ENCODE measurements at regions not wholly inside any gene's neighbourhood (a gene's known extent, or its start where the extent isn't known, plus 50 kb on each side); places are given as distances from the start of the nearest gene placed in this dataset.
"Not testable (repeated sequence)": the region's sequence is repeated elsewhere in the genome, so short reads cannot be mapped to it uniquely, and the experiment has no call there.

DNA sequence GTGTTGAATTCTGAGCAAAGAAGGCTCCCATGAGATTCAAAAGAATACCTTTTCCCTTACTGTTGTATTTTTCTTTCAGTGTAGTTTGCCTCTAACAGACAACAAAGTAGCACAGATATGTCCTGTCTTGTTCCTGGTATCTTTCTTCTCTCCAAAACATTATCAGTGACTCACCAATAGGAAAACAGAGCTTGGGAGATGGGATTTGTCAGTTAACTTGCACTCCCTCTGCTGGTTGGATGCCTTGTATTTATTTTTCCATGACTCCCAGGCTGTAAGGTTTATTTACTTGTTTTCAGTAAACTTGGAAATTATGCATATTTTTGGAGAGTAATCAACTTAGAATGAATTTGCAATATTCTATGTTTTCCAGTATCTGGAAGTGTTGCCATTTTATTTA, 129.7 kb downstream of the SAMD9 start:
- in situ Hi-C loops (cut with MboI; ENCODE audit: low pct_unique_long_range_greater_than_20kb, low sequenced_read_pairs): no loop called here
- DNase-seq: peak; percentile 28

DNA sequence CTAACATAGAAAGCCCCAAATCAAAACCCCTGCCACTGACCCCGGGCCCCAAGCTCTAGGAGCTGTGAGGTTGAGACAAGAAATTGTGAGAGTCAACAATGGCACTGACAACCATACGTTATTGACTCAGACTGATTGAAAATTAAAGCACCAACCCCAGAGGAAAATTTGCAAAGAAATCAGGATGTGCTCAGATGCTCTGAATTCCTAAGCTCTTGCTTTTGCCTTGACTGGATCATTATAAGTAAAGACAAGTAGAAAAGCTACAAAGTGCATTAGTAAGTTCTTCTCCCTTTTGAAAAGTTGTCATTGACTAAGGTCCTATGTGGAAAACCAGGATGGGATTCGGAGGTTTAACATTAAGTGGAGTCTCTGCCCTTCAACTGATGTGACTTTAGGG, 130.2 kb downstream of the SAMD9 start:
- in situ Hi-C loops (cut with MboI; ENCODE audit: low pct_unique_long_range_greater_than_20kb, low sequenced_read_pairs): no loop called here
- DNase-seq: no peak

DNA sequence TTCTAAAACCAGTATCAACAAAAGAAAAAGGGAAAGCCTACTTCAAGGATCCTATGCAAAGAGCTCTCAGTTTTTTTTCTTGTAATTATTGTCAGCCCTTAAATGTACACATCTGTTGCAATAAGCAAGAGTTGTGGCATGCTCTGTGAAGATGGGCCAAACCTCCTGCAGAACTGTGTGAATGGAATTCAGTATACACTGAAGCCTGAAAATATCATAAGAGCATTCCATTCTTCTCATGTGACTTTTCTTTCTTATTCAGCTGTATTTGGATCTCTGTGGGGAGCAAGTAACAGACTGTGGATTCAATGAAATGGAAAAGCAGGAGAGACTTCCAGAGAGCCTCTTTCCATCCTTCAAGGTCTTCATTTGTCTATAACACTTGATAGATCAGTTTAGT, 130.7 kb downstream of the SAMD9 start:
- DNase-seq: no peak
- in situ Hi-C loops (cut with MboI; ENCODE audit: low pct_unique_long_range_greater_than_20kb, low sequenced_read_pairs): no loop called here

DNA sequence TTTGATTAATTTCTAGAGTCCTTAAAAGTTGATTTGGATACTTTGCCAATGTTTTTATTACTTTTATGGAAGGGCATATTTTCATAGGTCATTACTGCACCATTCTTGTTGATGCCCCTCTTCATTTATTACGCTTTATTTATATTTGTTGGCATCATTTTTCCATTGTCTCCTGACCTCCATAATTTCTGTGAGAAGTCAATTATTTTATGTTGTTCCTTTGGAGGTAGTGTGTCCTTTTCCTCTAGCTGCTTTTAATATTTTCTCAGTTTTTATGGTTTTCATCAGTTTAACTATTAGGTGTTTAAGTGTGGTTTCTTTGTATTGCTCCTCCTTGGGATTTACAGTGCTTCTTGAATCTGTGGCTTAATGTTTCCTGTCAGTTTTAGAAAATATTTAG, 134.9 kb downstream of the SAMD9 start:
- in situ Hi-C loops (cut with MboI; ENCODE audit: low pct_unique_long_range_greater_than_20kb, low sequenced_read_pairs): no loop called here
- no peak for DNase-seq

DNA sequence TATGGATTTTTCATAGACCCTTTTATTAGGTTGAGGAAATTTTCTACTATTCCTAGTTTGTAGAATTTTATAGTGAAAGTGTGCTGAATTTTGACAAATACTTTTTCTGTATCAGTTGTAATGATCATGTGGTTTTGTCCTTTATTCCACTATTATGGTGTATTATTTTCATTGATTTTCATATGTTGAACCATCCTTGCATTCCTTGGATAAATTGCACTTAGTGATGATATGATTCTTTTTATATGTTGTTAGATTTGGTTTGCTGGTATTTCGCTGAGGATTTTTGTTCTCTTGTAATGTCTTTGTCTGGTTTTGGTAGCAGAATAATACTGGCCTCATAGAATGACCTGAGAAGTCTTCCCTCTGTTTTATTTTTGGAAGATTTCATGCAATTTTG, 140.6 kb upstream of the CDK6 start:
- in situ Hi-C loops (cut with MboI; ENCODE audit: low pct_unique_long_range_greater_than_20kb, low sequenced_read_pairs): no loop called here

DNA sequence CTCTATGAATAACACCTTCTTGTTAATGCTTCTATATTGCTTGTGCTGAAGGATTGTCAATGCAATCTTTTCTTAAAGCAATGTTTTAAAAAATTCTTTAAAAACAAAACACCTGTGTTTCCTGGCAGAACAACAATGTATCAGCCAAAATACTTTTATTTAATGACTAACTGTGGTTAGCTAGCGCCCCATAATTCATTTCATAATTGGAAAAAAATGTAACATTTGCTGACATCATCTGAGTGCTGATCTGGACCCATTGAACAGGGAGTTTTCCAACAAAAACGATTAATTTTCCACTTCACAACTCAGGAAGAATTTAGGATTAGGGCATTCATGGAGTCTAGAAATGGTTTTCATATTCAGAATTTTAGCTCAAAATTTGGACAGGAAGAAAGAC, 137.6 kb upstream of the CDK6 start:
- in situ Hi-C loops (cut with MboI; ENCODE audit: low pct_unique_long_range_greater_than_20kb, low sequenced_read_pairs): no loop called here

More for the DNA sequence above, 140.6 kb upstream of the CDK6 start:
- DNase-seq: no peak

DNA sequence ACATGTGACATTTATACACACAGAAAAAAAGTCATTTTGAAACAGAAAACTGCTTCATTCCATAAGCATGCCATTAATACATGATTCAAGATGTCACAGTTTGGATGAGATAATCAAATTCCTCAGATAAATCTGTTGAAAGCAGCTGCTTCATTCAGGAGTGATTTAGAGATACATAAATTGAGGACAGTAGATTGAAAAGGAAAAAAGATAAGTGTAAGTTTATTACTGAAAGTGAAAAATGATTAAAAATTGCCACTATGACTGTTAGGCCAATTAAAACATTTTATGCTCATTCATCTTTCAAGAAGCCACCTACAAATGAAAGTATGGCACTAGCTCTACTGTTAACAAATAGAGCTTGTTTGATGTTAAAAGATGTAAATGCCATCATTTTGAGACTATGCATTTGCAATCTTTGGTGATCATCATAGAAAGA, 136.9 kb upstream of the CDK6 start:
- DNase-seq: no peak
- in situ Hi-C loops (cut with MboI; ENCODE audit: low pct_unique_long_range_greater_than_20kb, low sequenced_read_pairs): no loop called here

More for the DNA sequence above, 137.6 kb upstream of the CDK6 start:
- no peak for DNase-seq

DNA sequence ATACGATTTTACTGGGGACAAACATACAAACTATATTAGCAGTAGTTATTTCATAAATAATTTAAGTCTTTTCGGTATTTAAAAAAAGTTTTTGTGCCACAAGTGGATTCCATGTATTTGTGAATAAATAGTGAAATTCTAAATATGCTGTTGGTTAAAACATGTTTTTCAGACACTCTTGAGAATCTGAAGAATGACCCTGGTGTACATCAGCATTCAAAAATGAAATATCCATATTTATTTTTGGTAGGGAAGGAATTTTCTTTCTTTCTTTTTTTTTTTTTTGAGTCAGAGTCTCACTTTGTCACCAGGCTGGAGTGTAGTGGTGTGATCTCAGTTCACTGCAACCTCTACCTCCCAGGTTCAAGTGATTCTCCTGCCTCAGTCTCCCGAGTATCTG, 136.1 kb upstream of the CDK6 start:
- in situ Hi-C loops (cut with MboI; ENCODE audit: low pct_unique_long_range_greater_than_20kb, low sequenced_read_pairs): no loop called here
- no peak for DNase-seq

DNA sequence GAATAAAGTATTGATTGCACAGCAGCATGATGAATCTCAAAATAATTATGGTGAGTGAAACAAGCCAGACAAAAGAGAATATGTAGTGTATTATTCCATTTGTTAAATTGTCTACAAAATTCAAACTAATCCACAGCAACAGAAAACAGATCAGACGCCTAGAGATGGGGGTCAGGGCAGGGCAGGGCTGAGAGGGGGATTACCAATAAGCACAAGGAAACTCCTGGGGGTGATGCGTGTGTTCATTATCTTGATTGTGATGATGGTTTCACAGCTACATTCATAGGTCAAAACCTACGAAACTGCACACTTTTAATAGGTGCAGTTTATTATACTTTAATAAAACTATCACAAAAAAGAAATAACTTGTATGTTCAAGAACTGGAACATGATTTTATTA, 132.7 kb upstream of the CDK6 start:
- DNase-seq: no peak
- in situ Hi-C loops (cut with MboI; ENCODE audit: low pct_unique_long_range_greater_than_20kb, low sequenced_read_pairs): no loop called here

DNA sequence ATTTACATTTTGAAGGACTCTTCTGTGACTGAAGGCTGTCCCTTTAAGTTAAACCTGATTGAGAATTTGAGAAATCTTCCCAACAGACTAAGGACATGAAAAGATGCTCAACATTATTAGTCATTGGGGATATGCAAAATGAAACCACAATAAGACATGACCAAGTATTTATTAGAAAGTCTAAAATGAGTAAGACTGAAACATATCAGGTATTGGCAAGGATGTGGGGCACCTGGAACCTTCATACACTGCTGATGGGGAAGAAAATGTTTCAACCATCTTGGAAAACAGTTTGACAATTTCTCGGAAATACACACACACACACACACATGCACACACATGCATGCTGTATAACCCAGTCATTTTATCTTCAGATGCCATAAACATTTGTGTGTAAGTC, 132.1 kb upstream of the CDK6 start:
- in situ Hi-C loops (cut with MboI; ENCODE audit: low pct_unique_long_range_greater_than_20kb, low sequenced_read_pairs): no loop called here
- DNase-seq: no peak

DNA sequence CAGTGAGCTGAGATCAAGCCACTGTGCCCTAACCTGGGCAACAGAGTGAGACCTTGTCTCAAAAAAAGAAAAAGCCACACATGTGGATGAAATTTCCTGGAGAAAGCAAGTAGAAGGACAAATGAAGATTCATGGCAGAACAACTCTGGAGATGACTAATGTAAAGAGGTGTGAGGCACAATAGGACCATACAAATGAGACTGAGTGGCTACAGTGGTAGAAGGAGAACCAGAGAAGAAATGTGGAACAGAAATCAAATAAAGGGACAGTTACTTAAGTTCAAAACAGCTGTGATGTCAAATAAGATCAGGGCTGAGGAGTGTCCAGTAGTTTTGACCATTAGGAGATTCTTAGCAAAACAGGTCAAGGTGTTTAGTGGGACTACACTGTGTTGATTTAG, 130.9 kb upstream of the CDK6 start:
- no peak for DNase-seq
- in situ Hi-C loops (cut with MboI; ENCODE audit: low pct_unique_long_range_greater_than_20kb, low sequenced_read_pairs): no loop called here

DNA sequence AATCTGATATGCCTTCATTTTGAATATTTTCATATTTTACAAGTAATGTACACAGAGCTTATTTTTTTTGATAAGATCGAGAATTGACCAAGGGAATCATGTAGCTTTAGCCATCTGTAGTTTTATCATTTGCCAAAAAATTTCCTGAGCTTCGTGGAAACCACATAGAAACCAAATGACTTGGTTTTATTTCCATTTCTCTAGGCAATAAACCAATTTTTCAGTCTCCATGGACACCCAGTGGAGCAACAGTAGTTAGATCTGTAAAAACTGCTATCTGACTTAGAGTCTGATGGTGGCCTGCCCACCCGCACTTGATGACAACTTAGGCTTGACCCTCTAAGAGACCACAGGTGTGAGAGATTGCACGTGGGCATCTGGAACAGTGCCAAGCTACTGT, 127.8 kb upstream of the CDK6 start:
- DNase-seq: no peak
- in situ Hi-C loops (cut with MboI; ENCODE audit: low pct_unique_long_range_greater_than_20kb, low sequenced_read_pairs): no loop called here

DNA sequence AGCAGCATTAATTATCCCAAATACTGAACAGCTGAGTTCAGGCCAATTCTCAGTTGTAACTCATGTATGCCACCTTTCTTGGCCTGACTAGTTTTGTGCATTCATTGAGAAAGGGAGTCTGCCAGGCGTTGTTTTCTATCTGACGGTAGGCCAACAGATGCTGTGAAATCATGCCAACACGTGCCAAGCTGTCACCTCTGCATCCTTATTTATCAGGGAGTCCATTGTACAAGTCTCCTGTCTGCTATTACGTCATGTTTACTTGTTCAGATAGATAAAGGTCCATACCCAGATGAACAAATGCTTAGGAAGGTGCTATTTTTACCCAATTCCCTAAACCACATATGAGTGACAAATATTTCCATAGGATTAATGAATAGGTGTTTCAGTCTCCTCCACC, 127.2 kb upstream of the CDK6 start:
- no peak for DNase-seq
- in situ Hi-C loops (cut with MboI; ENCODE audit: low pct_unique_long_range_greater_than_20kb, low sequenced_read_pairs): no loop called here

DNA sequence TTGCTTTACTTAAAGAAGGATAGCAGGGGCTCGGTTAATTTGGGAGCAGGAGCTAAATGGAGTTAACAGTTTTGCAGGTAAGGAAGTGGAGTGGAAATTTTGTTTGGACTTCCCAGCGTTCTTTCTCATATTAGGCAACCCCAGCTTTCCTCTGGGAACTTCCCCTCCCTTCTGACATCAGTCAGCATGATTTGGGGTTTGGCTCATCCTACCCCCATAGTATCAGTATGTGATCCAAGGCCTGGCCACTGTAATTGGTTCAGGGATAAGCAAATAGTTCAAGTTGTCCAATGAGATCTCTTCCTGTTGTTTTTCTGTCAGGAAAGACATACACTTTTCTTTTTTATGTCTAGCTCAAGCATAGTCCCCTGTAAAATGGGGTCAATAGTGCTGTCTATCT, 125.6 kb upstream of the CDK6 start:
- no peak for DNase-seq
- in situ Hi-C loops (cut with MboI; ENCODE audit: low pct_unique_long_range_greater_than_20kb, low sequenced_read_pairs): no loop called here

DNA sequence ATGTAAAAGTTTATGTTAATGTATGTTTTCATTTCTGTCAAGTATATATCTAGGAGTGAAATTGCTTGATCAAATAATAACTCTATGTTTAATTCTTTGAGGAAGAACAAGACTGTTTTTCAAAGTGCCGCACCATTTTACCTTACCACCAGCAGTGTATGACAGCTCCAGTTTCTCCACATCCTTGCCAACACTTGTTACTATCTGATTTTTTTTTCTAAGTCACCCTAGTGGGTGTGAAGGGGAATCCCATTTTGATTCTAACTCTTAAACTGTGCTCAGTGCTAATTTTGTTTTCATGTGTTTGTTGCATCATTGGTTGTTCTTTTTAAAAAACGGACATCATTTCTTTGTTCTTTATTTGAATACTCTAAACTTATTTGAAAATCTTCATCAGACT, 120.2 kb upstream of the CDK6 start:
- in situ Hi-C loops (cut with MboI; ENCODE audit: low pct_unique_long_range_greater_than_20kb, low sequenced_read_pairs): no loop called here
- no peak for DNase-seq

DNA sequence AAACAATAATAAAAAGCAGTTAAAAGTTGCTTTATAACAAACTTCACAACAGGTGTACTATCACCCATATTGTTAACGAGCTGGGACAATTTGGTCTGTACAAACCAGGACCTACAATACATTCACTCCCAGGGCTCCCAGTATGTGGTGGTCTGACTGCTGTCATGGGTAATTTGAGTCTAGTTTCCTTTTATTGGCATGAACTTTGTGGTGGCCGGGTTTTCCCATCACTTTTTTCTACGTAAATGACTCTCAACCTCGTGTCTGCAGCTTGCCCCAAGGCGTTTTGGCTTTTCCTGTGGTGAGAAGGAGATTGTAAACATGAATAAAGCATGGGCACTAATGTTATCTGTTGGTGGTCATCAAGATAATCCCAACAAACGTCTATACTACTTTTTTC, 118.7 kb upstream of the CDK6 start:
- no peak for DNase-seq
- in situ Hi-C loops (cut with MboI; ENCODE audit: low pct_unique_long_range_greater_than_20kb, low sequenced_read_pairs): no loop called here

DNA sequence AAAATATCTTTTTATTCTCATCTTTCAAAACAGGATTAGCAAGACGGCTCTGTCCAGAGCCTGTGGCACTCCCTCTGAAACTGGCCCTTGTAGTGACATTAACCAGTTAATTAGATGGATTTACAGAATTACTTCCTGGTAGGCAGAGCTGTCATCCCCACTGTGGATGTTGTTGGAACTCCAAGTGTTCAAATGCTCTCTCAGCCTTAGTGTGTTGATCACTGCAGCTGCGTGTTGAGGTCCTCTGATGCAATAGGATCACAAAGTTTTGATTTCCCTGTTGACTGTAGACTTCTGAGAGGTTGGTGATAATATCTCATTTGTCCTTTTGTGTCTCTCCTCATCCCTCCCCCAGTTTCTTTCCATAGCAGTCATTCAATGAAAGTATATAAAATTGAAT, 117.3 kb upstream of the CDK6 start:
- no peak for DNase-seq
- in situ Hi-C loops (cut with MboI; ENCODE audit: low pct_unique_long_range_greater_than_20kb, low sequenced_read_pairs): no loop called here

DNA sequence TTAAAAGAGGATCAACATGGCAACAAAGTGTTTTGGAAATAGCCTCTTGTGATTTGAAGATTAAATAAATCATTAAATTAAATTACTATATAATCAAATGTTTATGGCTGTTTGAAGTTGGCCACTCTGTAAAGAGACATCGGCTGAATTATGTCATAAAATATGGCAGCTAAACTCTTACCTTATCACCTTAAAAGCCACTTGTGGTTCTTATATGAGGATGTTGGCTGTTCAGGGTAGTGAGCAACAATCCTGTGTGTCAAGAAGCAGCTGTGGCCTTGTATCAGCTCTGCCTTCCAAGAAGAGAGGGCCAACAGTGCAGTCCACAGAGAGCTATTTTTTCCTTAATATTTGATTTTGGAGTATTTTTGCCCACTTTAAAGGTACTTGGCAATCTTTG, 113.4 kb upstream of the CDK6 start:
- DNase-seq: no peak
- in situ Hi-C loops (cut with MboI; ENCODE audit: low pct_unique_long_range_greater_than_20kb, low sequenced_read_pairs): no loop called here

DNA sequence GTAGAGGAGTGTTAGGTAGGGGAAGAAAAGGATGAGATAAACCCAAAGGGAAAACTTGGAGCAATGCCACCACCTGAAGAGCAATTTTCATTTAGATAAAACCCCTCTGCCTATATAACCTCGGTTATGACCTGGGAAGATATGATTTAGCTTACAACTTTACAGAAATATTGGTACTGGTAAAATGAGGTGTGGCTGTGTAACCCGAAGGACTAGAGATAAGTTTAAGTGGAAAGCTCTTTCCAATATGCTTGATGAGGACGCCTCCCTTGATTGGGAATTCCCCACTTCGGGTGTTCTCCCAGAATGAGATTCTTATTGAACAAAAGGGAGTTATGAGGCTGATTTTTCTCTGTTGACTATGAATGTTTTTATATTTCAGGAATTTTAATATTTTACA, 109.5 kb upstream of the CDK6 start:
- in situ Hi-C loops (cut with MboI; ENCODE audit: low pct_unique_long_range_greater_than_20kb, low sequenced_read_pairs): no loop called here

DNA sequence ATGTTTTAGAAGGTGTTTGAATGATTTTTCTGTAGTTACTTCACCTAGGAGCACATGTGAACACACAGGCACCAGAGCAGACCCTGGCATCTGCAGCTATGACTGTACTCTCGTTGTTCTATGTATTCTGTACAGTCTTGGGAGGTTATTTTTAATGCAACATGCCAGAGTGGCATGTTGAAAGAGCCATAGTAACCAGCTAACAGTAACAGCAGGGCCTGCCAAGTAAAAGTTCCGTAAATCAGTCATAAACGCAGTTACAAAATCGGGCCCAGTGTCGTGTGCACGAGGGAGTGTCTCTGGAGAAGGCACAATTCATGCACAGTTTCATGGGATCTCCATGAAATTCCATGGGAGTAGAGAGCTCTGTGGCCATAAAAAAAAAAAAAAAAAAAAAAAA, 108.3 kb upstream of the CDK6 start:
- in situ Hi-C loops (cut with MboI; ENCODE audit: low pct_unique_long_range_greater_than_20kb, low sequenced_read_pairs): no loop called here
- no peak for DNase-seq

More for the DNA sequence above, 109.5 kb upstream of the CDK6 start:
- DNase-seq: no peak

DNA sequence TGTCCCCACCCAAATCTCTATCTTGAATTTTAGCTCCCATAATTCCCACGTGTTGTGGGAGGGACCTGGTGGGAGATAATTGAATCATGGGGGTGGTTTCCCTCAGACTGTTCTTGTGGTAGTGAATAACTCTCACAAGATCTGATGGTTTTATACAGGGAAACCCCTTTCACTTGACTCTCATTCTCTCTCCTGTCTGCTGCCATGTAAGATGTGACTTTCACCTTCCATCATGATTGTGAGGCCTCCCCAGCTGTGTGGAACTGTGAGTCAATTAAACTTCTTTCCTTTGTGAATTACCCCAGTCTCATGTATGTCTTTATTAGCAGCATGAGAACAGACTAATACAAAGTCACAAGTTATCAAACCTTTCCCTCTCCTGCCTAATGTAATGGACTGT, 106.3 kb upstream of the CDK6 start:
- in situ Hi-C loops (cut with MboI; ENCODE audit: low pct_unique_long_range_greater_than_20kb, low sequenced_read_pairs); DNase-seq: not testable (repeated sequence)

DNA sequence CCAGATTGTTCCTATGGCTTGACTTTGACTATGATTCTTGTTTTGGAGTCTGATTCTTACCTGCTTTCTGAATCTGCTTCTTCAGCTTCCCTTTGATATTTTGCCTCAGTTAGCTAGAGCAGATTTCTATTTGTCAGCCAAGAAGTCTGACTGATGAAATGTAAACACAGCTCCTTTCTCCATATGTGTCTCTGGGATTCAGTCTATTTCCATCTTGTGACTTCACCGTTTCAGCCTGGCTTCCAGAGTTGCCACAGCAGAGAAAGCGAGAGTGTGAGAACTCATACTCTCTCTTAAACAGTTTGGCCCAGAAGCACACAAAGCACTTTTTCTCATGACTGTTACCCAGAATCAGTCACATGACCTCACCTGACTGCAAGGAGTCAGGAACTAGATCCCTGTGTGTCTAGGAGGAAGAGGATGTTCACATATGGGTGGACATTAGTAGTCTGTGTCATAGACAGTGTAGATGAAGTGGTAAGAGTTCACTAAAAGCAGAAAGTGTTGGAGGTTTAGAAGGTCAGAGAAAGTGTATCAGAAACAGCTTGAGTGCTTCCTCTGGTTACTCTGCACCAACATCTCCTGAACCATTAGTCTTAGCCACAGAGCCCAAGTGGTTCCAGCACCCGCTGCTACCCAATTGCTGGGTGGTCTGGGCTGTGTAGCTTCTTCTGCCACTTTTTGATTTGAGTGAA, 103.4 kb upstream of the CDK6 start:
- DNase-seq: no peak
- in situ Hi-C loops (cut with MboI; ENCODE audit: low pct_unique_long_range_greater_than_20kb, low sequenced_read_pairs): no loop called here
